ENCODE measurements at regions not wholly inside any gene's neighbourhood (a gene's known extent, or its start where the extent isn't known, plus 50 kb on each side); places are given as distances from the start of the nearest gene placed in this dataset.

DNA sequence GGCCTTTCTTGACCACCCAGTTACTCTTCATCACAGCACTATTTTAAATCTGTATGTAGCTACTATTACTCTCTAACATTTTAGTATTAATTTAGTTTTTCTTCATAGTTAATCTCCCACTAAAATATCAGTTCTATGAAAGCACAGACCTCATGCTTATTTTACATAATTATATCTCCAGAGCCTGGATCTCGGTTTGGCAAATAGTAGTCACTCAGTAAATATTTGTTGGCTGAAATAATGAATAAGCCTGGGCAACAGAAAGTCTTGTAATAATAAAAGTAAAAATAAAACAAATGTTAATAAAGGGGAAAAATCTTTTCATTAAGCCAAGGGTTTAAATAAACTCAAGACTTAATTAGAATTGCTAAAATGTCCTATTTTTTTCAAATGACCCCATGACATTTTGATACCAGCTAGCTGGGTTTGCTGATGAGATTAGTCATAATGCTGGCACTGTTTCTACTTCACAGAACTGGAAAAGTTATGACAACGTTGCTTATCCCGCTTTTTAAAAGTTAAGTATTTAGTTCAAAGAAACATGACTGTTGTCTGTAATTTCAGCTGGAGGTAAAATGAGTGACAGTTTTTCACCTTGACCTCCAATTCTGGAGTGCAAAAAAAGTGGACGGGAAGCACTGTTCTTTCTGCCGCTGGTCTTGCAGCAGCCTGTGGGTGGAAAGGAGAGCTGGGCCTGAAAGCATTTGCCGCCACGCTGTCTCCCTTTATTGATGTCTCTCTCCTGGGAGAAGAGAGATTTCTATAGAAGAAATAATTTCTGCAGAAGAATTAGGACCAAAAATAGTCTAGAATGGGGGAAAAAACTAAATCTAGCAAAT lies 85.2 kb upstream of the SPATA13 start:
- TF ChIP-seq, protein P1, sequence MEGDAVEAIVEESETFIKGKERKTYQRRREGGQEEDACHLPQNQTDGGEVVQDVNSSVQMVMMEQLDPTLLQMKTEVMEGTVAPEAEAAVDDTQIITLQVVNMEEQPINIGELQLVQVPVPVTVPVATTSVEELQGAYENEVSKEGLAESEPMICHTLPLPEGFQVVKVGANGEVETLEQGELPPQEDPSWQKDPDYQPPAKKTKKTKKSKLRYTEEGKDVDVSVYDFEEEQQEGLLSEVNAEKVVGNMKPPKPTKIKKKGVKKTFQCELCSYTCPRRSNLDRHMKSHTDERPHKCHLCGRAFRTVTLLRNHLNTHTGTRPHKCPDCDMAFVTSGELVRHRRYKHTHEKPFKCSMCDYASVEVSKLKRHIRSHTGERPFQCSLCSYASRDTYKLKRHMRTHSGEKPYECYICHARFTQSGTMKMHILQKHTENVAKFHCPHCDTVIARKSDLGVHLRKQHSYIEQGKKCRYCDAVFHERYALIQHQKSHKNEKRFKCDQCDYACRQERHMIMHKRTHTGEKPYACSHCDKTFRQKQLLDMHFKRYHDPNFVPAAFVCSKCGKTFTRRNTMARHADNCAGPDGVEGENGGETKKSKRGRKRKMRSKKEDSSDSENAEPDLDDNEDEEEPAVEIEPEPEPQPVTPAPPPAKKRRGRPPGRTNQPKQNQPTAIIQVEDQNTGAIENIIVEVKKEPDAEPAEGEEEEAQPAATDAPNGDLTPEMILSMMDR (conservative IDR thresholded peaks at IDR 0.05; ENCODE audit: low read depth, low read length): no peak
- DNase-seq (ENCODE audit: low read depth): no peak
- no peak overlapping the region for H3K4me3 ChIP-seq (ENCODE audit: low read depth, low read length)

DNA sequence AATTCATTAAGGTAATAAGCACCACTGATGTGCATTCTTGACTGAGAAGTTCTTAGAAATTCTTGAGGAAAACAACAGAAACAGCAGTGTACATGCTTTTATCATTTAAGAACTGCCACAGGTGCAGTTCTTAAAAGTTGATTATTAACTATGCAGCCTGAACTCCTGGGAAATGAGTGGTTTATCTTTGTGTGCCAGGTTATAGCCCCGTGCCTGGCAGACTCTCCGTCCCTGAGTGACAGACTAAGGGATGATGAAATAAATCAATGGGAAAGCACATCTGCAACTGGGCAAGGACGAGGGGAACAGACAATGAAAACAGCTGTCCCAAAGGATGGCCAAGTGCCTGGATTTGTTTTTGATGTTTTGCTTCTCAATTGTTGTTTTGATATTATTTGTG lies 84.4 kb upstream of the SPATA13 start:
- no peak for DNase-seq (ENCODE audit: low read depth)
- TF ChIP-seq, protein P1 (conservative IDR thresholded peaks at IDR 0.05; ENCODE audit: low read depth, low read length): no peak
- H3K4me3 ChIP-seq (ENCODE audit: low read depth, low read length): no peak overlapping the region

DNA sequence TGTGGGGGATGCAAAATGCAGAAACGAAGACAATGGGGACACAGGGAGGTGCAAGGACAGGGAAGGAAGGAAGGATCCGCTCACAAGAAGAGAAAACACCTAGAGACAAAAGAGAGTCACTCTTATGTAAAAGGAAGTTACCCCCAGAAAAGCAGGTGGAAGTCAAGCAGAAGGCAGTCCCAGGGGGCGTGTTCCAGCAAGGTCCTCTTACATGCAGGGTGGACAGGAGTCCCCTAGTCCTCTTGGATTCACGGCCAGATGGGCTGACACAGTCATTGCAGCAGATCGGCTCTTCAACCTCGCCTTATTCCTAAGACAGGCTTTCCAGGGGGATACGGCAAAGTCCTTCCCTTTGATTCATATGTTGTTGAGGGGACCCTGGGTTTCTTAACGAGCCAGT lies 83.9 kb upstream of the SPATA13 start:
- TF ChIP-seq, protein P1 (conservative IDR thresholded peaks at IDR 0.05; ENCODE audit: low read depth, low read length): no peak
- no peak overlapping the region for H3K4me3 ChIP-seq (ENCODE audit: low read depth, low read length)
- DNase-seq (ENCODE audit: low read depth): no peak

DNA sequence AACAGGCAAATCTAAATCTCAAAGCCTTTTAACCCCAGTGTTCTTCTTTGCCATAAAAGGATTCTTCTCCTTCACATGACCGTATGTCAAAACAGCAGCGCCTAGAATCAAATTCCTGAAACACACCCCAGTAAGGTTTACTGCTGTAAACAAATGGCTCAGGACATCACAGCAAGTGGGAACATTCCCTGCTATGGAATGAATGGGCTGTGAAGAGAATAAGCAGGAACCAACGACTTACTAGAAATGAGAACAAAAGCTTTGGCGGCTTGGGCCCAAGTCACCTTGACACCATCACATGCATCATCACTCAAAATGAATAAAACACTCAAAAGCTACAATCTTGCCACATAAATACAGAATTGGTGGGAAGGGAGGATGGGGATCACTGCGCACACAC lies 80.4 kb upstream of the SPATA13 start:
- no peak for DNase-seq (ENCODE audit: low read depth)
- H3K4me3 ChIP-seq (ENCODE audit: low read depth, low read length): no peak overlapping the region
- TF ChIP-seq, protein P1 (conservative IDR thresholded peaks at IDR 0.05; ENCODE audit: low read depth, low read length): no peak

DNA sequence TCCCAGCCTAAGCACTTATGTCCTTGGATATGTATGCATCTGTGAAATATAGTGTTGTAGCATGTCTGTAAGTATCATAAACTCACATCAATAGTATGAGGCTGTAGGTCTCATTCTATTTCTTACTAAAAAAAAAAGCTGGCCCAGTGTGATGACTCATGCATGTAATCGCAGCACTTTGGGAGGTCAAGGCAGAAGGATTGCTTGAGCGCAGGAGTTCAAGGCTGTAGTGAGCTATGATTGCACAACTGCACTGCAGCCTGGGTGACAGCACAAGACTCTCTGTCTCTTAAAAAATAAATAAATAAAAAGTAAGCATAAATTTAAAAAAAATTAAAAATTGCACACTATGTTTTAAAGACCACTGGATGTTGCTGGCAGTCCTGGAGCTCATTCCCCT lies 79.1 kb upstream of the SPATA13 start:
- H3K4me3 ChIP-seq (ENCODE audit: low read depth, low read length): no peak overlapping the region
- TF ChIP-seq, protein P1 (conservative IDR thresholded peaks at IDR 0.05; ENCODE audit: low read depth, low read length): no peak
- peak; percentile 82 for DNase-seq (ENCODE audit: low read depth)

DNA sequence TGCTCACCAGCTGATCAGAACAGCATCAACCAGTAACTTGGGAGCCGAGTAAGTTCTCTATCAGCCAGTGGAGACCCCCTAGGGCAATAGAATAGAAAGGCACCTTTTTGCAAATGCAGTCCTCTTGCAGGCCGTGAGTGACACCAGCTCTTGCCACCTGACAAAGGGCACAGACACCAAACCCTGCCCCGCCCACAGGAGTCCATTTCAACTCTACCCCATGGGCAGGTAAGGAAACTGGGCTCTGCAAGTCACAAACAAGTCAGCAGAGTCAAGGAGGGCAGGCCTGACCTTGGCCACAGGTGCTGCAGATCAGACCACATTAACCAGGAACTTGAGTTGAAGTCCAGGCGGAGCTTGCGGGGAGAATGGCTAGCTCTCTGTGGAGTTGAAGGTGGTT lies 77.4 kb upstream of the SPATA13 start:
- DNase-seq (ENCODE audit: low read depth): no peak
- TF ChIP-seq, protein P1 (conservative IDR thresholded peaks at IDR 0.05; ENCODE audit: low read depth, low read length): no peak
- no peak overlapping the region for H3K4me3 ChIP-seq (ENCODE audit: low read depth, low read length)

Measured in choroid plexus epithelial cell (primary cell).